Parathyroid adenoma (tissue), 2 donors: ENCODE measurements at regions not wholly inside any gene's neighbourhood (a gene's known extent, or its start where the extent isn't known, plus 50 kb on each side); places are given as distances from the start of the nearest gene placed in this dataset.

Source experiments
- H2AFZ ChIP-seq: fragments of 300-600 bp; sonication (generic); one replicate; pipeline ENCODE4 v1.7.0; 2017; ENCODE audit warnings: antibody characterized with exemption, mild to moderate bottlenecking
- H3K27ac ChIP-seq: fragments of 300-600 bp; sonication (generic); one replicate; pipeline ENCODE4 v1.7.0; 2017
- H3K27me3 ChIP-seq: fragments of 300-600 bp; sonication (generic); one replicate; pipeline ENCODE4 v1.7.0; 2017; ENCODE audit warnings: low read length; ENCODE audit not compliant: control insufficient read depth, insufficient read depth
- H3K36me3 ChIP-seq: fragments of 300-600 bp; sonication (generic); one replicate; pipeline ENCODE4 v1.7.0; 2017; ENCODE audit warnings: low read length; ENCODE audit not compliant: control insufficient read depth, insufficient read depth
- H3K4me1 ChIP-seq: fragments of 300-600 bp; sonication (generic); one replicate; pipeline ENCODE4 v1.7.0; 2017; ENCODE audit warnings: control low read depth
- H3K4me2 ChIP-seq: fragments of 300-600 bp; sonication (generic); one replicate; pipeline ENCODE4 v1.7.0; 2017; ENCODE audit warnings: low read length
- H3K4me3 ChIP-seq: fragments of 300-600 bp; sonication (generic); one replicate; pipeline ENCODE4 v1.7.0; 2017; ENCODE audit warnings: low read depth, low read length
- H3K79me2 ChIP-seq: fragments of 300-600 bp; sonication (generic); one replicate; pipeline ENCODE4 v1.7.0; 2017; ENCODE audit warnings: control low read depth
- H3K9ac ChIP-seq: fragments of 300-600 bp; sonication (generic); one replicate; pipeline ENCODE4 v1.7.0; 2017; ENCODE audit warnings: mild to moderate bottlenecking
- H3K9me3 ChIP-seq: fragments of 300-600 bp; sonication (generic); one replicate; pipeline ENCODE4 v1.7.0; 2017; ENCODE audit warnings: low read length; ENCODE audit not compliant: control insufficient read depth
- CTCF ChIP-seq: fragments of 300-600 bp; sonication (generic); IDR thresholded peaks from one replicate; pipeline ENCODE4 v1.7.0; 2017; ENCODE audit warnings: antibody characterized with exemption, mild to moderate bottlenecking
- donor health status: primary hyperparathyroidism.

DNA sequence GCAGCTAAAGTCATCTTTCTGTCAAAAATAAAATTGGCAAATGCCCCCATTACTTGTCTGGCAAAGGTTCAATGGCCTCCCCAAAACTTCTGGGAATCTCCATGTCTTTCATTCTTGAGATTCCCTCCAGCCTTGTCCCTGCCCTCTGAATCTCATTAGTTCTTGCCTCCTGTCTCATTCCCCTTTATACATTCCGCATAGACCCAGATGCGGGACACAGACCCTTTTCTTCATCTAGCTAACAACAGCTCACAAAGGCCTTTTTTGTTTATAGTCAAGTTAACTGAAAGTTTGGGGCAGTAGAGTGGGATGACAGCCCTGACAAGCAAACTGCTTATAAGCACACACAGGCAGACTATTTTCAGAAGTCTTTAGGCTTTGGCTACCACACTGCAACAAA, 306.1 kb upstream of the FAM241A start:
- Histone ChIP-seq H3K36me3 (no peaks in the 10 kb centered on the region), H3K79me2 (no peaks in the 10 kb centered on the region), H3K9me3 (no peaks in the 10 kb centered on the region), H3K4me3 (no peak overlapping the region), H3K4me2 (no peak overlapping the region), H3K9ac (no peak overlapping the region), H2AFZ (no peak overlapping the region), H3K4me1 (no peaks in the 10 kb centered on the region), H3K27ac (no peak overlapping the region), H3K27me3 (no peaks in the 10 kb centered on the region)
- no peak for TF ChIP-seq CTCF

DNA sequence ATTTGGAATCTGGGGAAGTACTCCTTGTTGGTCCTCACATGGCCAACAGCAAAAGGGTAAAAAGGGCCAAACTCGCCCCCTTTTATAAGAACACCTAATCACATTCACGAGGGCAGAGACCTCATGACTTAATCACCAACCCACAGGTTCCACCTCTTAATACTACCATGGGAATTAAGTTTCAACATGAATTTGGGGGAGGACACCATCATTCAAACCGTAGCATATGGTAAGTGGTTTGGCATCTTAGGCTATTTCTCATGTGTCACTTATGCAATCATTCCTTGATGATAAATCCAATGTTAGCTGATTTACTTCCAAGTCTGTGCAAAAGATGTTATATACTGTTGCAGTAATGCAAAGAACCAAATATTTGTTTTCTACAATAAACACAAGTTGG, 302.9 kb upstream of the FAM241A start:
- no peaks in the 10 kb centered on the region for H3K27me3 ChIP-seq
- no peak overlapping the region for H3K9ac ChIP-seq
- no peaks in the 10 kb centered on the region for H3K9me3 ChIP-seq
- H3K36me3 ChIP-seq, result no peaks in the 10 kb centered on the region
- H3K79me2 ChIP-seq, result no peaks in the 10 kb centered on the region
- H3K4me1 ChIP-seq, result no peaks in the 10 kb centered on the region
- no peak for TF ChIP-seq CTCF
- no peak overlapping the region for H3K4me3 ChIP-seq
- H3K4me2 ChIP-seq, result no peak overlapping the region
- no peak overlapping the region for H3K27ac ChIP-seq
- no peak overlapping the region for H2AFZ ChIP-seq

- no peaks in the 10 kb centered on the region for H3K9me3 ChIP-seq
- no peaks in the 10 kb centered on the region for H3K27me3 ChIP-seq
- TF ChIP-seq CTCF, result no peak
- H3K27ac ChIP-seq, result no peak overlapping the region
- H2AFZ ChIP-seq, result no peak overlapping the region
- no peak overlapping the region for H3K4me2 ChIP-seq
- H3K4me3 ChIP-seq, result no peak overlapping the region
- H3K36me3 ChIP-seq, result no peaks in the 10 kb centered on the region
- no peaks in the 10 kb centered on the region for H3K4me1 ChIP-seq
- H3K9ac ChIP-seq, result no peak overlapping the region
- no peaks in the 10 kb centered on the region for H3K79me2 ChIP-seq
These were observed 297.8 kb upstream of the FAM241A start for GRCh38 chr4:111847296-111848008.

DNA sequence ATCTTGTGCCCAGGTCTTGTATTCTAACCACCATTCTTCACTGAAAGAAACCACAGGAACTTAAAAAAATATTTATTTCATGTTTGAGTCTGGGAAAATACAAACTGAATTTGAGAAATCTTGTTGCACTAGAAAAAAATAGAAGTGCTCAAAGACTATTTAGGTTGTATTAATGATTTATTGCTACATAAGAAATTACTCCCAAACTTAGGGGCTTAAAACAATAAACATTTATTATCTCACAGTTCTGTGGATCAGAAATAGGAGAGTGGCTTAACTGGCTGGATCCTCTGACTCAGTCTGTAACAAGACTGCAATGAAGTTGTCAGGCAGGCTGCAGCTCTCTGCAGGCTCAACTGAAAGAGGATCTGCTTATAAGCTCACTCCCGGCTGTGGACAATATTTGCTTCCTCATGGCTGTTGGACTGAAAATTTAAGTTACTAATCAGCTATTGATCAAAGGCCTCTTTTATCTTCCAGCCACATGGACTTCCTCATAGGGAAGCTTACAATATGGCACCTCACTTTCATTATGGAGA, 295.4 kb upstream of the FAM241A start:
- no peak for TF ChIP-seq CTCF
- Histone ChIP-seq H3K4me1 (no peaks in the 10 kb centered on the region), H3K27me3 (no peaks in the 10 kb centered on the region), H3K9me3 (no peaks in the 10 kb centered on the region), H3K9ac (no peak overlapping the region), H3K27ac (no peak overlapping the region), H3K79me2 (no peaks in the 10 kb centered on the region), H3K4me2 (no peak overlapping the region), H3K4me3 (no peak overlapping the region), H3K36me3 (no peaks in the 10 kb centered on the region), H2AFZ (no peak overlapping the region)
